Bronchial epithelial cell (primary cell): ENCODE measurements at regions not wholly inside any gene's neighbourhood (a gene's known extent, or its start where the extent isn't known, plus 50 kb on each side); places are given as distances from the start of the nearest gene placed in this dataset.
"Not testable (repeated sequence)": the region's sequence is repeated elsewhere in the genome, so short reads cannot be mapped to it uniquely, and the experiment has no call there.

Experiments used
- DNase-seq: peaks from one replicate; pipeline ENCODE4 v3.0.0-alpha.2; 2010; ENCODE audit warnings: low read depth
- FAIRE-seq: peaks from 2 replicates; lab custom pipeline; 2011; peaks lifted over from hg19 to GRCh38; lab: Jason Lieb, UNC
- H3K27me3 ChIP-seq: 2 replicates; pipeline ENCODE4 v1.5.1; 2011; ENCODE audit warnings: low read length; ENCODE audit not compliant: control insufficient read depth, insufficient read depth
- H3K36me3 ChIP-seq: 2 replicates; pipeline ENCODE4 v1.5.1; 2011; ENCODE audit warnings: low read length; ENCODE audit not compliant: control insufficient read depth, insufficient read depth
- H3K4me3 ChIP-seq: 2 replicates; pipeline ENCODE4 v1.5.1; 2011; ENCODE audit warnings: mild to moderate bottlenecking, low read depth, low read length, control low read depth
- TF ChIP-seq, protein P1 (sequence below): IDR thresholded peaks from 2 replicates; pipeline ENCODE4 v1.5.1; 2011; ENCODE audit warnings: mild to moderate bottlenecking, moderate library complexity, low read length, control low read depth, inconsistent platforms; ENCODE audit not compliant: insufficient read depth, severe bottlenecking

DNA sequence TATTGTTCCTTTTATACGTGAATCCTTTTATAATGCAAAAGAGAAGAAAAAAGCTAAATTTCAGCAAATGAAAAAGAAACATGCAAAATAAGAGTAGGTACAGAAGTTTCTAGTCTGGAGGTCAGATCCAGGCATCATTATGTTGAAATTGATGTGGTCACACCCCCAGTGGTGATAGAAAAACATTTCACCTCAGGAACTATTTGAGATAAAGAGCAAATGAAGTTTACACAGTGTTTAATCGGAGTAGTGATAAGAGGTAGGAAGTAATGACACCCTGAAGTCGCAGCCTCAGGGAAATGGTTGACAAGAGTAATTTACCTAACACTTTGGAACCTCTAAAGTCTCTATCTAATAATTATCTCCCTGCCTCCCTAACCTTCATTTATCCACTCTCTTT is 536.0 kb upstream of the STEAP1 start:
- Histone ChIP-seq H3K4me3 (no peak overlapping the region), H3K27me3 (no peaks in the 10 kb centered on the region), H3K36me3 (no peaks in the 10 kb centered on the region)
- no peak for DNase-seq
- TF ChIP-seq, protein P1, sequence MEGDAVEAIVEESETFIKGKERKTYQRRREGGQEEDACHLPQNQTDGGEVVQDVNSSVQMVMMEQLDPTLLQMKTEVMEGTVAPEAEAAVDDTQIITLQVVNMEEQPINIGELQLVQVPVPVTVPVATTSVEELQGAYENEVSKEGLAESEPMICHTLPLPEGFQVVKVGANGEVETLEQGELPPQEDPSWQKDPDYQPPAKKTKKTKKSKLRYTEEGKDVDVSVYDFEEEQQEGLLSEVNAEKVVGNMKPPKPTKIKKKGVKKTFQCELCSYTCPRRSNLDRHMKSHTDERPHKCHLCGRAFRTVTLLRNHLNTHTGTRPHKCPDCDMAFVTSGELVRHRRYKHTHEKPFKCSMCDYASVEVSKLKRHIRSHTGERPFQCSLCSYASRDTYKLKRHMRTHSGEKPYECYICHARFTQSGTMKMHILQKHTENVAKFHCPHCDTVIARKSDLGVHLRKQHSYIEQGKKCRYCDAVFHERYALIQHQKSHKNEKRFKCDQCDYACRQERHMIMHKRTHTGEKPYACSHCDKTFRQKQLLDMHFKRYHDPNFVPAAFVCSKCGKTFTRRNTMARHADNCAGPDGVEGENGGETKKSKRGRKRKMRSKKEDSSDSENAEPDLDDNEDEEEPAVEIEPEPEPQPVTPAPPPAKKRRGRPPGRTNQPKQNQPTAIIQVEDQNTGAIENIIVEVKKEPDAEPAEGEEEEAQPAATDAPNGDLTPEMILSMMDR: no peak
- no peak for FAIRE-seq

DNA sequence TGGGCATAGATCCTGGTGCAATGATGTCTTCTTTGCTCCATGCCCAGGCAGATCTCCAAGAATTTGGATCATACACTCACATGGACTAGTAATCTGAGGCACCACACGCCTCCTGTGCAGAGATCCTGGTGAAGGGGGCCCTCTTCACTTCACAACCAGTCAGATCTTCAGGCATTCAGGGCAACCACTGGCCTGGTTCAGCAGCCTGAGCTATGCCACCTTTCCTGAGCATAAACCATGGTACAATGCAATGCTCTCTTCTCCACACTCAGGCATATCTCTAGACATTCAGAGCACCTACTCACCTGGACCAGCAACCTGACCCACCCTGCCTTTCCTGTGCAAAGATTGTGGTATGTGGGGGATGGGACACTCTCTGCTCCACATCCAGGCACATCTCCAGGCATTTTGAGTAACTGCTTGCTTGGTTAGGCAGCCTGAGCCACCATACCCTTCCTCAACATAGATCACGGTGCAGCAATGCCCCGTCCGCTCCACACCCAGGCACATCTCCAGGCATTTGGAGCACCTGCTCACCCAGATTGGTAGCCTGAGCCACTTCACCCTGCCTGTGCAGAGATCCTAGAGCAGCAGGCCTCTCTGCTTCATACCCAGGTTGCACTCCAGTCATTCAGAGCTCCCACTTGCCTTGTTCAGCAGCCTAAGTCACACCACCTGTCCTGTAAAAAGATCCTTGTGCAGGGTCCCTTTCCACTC is 532.2 kb upstream of the STEAP1 start:
- H3K27me3 ChIP-seq: no peaks in the 10 kb centered on the region
- no peak overlapping the region for H3K4me3 ChIP-seq
- FAIRE-seq (peak; percentile 7), DNase-seq (no peak)
- H3K36me3 ChIP-seq: no peaks in the 10 kb centered on the region
- TF ChIP-seq, protein P1: no peak

DNA sequence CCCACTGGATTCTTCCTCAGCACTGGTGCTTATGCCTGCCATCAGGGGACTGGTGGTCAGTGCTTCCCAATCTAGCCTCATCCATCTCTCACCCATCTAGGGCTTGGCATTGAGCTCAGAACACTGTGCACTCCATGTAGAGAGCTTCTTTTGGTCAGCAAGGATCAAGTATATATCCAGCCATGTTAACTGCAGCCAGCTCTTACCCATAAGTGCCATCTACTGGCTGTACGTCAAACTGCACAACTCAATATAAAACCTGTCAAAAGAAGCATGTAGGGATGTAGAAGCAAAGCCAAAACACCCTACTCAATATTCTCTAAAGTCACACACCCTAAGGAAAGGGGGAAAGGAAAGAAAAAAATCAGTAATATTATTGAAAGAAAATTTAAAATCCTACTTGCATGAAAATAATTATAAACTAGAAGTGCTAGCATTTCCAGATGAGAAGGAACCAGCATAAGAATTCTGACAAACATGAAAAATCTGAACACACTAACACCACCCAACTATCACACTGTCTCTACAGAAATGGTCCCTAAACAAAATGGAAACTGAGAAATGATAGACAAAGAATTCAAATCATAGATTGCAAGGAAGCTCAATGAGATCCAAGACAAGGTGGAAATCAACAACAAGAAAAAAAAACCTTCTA is 531.1 kb upstream of the STEAP1 start:
- no peaks in the 10 kb centered on the region for H3K36me3 ChIP-seq
- H3K27me3 ChIP-seq: no peaks in the 10 kb centered on the region
- no peak overlapping the region for H3K4me3 ChIP-seq
- TF ChIP-seq, protein P1: peak; percentile 69
- no peak for FAIRE-seq
- peak; percentile 35 for DNase-seq

DNA sequence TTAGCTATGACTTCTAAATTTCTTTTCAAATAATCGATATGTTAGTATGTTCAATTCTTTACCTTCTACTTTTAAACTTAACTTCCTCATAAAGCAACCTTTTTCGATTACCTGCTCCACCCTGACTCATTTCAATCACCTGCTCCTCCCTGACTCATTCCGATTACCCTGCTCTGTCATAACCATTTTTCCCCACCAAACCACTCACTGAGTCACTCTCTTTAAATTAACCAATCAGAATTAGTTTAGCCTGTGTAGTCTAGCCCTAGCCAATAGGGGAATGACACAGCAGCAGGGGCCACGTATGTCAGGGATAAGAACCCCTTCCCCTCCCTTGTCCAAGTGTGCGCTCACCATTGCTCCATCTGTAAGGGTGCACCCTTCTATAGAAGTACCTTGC is 530.1 kb upstream of the STEAP1 start:
- FAIRE-seq, H3K27me3 ChIP-seq, H3K4me3 ChIP-seq, H3K36me3 ChIP-seq: not testable (repeated sequence)
- DNase-seq: peak; percentile 3

DNA sequence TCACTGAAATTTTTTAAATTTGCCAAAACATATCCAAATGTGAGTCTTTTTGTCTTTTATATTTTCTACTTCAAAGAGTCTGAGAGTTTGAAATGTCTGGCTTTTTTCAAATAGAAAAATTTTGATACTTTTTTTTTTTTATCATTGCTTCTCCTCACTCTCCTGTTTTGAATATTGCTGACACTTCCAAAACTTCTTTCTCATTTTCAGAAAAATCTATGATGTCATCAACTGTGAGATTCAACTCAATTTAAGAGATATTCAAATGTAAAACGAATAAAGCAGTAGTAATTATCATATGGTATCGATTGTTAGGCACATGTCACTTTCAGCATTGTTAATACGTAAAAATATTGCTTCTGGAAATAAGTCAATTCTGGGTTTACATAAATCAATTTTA is 505.8 kb upstream of the STEAP1 start:
- H3K27me3 ChIP-seq: no peaks in the 10 kb centered on the region
- no peaks in the 10 kb centered on the region for H3K36me3 ChIP-seq
- no peak overlapping the region for H3K4me3 ChIP-seq
- FAIRE-seq (no peak), DNase-seq (no peak)
- TF ChIP-seq, protein P1: no peak

DNA sequence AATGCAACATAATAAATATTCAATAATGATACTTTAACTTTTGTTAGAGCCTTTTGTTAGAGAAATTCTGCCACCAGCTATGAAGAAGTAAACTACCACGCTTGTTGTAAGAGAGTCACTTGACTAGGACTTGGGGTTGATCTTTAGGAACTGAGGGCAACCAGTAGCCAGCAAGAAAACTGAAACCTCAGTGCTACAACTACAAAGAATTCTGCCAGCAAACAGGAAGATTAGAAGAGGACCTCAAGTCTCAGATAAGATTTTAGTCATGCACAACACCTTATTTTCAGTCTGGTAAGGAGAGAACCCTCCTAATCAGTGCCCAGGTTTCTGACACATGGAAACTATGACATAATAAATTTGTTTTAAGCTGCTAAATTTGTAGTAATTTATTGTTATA is 498.3 kb upstream of the STEAP1 start:
- DNase-seq: no peak
- TF ChIP-seq, protein P1: no peak
- Histone ChIP-seq H3K27me3 (no peaks in the 10 kb centered on the region), H3K4me3 (no peak overlapping the region), H3K36me3 (no peaks in the 10 kb centered on the region)
- FAIRE-seq: no peak
